ENCODE measurements at regions not wholly inside any gene's neighbourhood (a gene's known extent, or its start where the extent isn't known, plus 50 kb on each side); places are given as distances from the start of the nearest gene placed in this dataset.
"Not testable (repeated sequence)": the region's sequence is repeated elsewhere in the genome, so short reads cannot be mapped to it uniquely, and the experiment has no call there.

GRCh38 chr14:39562175-39562574, 129.9 kb upstream of the FBXO33 start:
- WGBS (ENCODE audit: insufficient coverage) = 90% methylated on average over 2 of the region's 2 CpGs

GRCh38 chr14:39558525-39558924, 126.3 kb upstream of the FBXO33 start:
- WGBS (ENCODE audit: insufficient coverage) = no CpG with 5 or more reads among the region's 1 CpG
- Histone ChIP-seq H3K27ac (ENCODE audit: low read depth, low read length) (no peak overlapping the region), H3K36me3 (ENCODE audit: control insufficient read depth, insufficient read depth, low read length) (no peaks in the 10 kb centered on the region), H3K4me1 (ENCODE audit: control insufficient read depth, insufficient read depth, low read length) (no peaks in the 10 kb centered on the region), H3K4me3 (ENCODE audit: low read depth, low read length) (no peak overlapping the region), H3K27me3 (ENCODE audit: control insufficient read depth, insufficient read depth, low read length) (no peaks in the 10 kb centered on the region), H3K9me3 (ENCODE audit: control insufficient read depth, insufficient read depth, low read length) (peaks cover 4% of the 10 kb centered on the region)
- DNase-seq (ENCODE audit: low read depth in 4 of 6, low spot score in 6 of 6) = no peak

More at GRCh38 chr14:39562175-39562574, 129.9 kb upstream of the FBXO33 start:
- Histone ChIP-seq H3K27me3 (ENCODE audit: control insufficient read depth, insufficient read depth, low read length) (no peaks in the 10 kb centered on the region), H3K9me3 (ENCODE audit: control insufficient read depth, insufficient read depth, low read length) (peaks cover 4% of the 10 kb centered on the region), H3K4me3 (ENCODE audit: low read depth, low read length) (no peak overlapping the region), H3K4me1 (ENCODE audit: control insufficient read depth, insufficient read depth, low read length) (no peaks in the 10 kb centered on the region), H3K36me3 (ENCODE audit: control insufficient read depth, insufficient read depth, low read length) (no peaks in the 10 kb centered on the region), H3K27ac (ENCODE audit: low read depth, low read length) (no peak overlapping the region)
- no peak for DNase-seq (ENCODE audit: low read depth in 4 of 6, low spot score in 6 of 6)

GRCh38 chr14:39555749-39556148, 123.5 kb upstream of the FBXO33 start:
- Histone ChIP-seq H3K27me3 (ENCODE audit: control insufficient read depth, insufficient read depth, low read length) (no peaks in the 10 kb centered on the region), H3K36me3 (ENCODE audit: control insufficient read depth, insufficient read depth, low read length) (no peaks in the 10 kb centered on the region)
- DNase-seq (ENCODE audit: low read depth in 4 of 6, low spot score in 6 of 6) = peak in 2 of 6 donors; percentile 20 to 60

GRCh38 chr14:39554576-39554975, 122.3 kb upstream of the FBXO33 start:
- H3K27ac ChIP-seq (ENCODE audit: low read depth, low read length) = no peak overlapping the region
- H3K27me3 ChIP-seq (ENCODE audit: control insufficient read depth, insufficient read depth, low read length) = no peaks in the 10 kb centered on the region
- no peaks in the 10 kb centered on the region for H3K4me1 ChIP-seq (ENCODE audit: control insufficient read depth, insufficient read depth, low read length)
- H3K4me3 ChIP-seq (ENCODE audit: low read depth, low read length) = no peak overlapping the region
- DNase-seq (ENCODE audit: low read depth in 4 of 6, low spot score in 6 of 6) = no peak
- no peaks in the 10 kb centered on the region for H3K36me3 ChIP-seq (ENCODE audit: control insufficient read depth, insufficient read depth, low read length)
- peaks cover 4% of the 10 kb centered on the region for H3K9me3 ChIP-seq (ENCODE audit: control insufficient read depth, insufficient read depth, low read length)
- WGBS (ENCODE audit: insufficient coverage) = 100% methylated on average over 1 of the region's 5 CpGs

More at GRCh38 chr14:39555749-39556148, 123.5 kb upstream of the FBXO33 start:
- H3K4me3 ChIP-seq (ENCODE audit: low read depth, low read length) = no peak overlapping the region
- H3K4me1 ChIP-seq (ENCODE audit: control insufficient read depth, insufficient read depth, low read length) = no peaks in the 10 kb centered on the region
- H3K27ac ChIP-seq (ENCODE audit: low read depth, low read length) = no peak overlapping the region
- WGBS (ENCODE audit: insufficient coverage) = no CpG with 5 or more reads among the region's 4 CpGs
- H3K9me3 ChIP-seq (ENCODE audit: control insufficient read depth, insufficient read depth, low read length) = peaks cover 4% of the 10 kb centered on the region

- no peaks in the 10 kb centered on the region for H3K27me3 ChIP-seq (ENCODE audit: control insufficient read depth, insufficient read depth, low read length)
- H3K9me3 ChIP-seq (ENCODE audit: control insufficient read depth, insufficient read depth, low read length) = no peaks in the 10 kb centered on the region
- H3K36me3 ChIP-seq (ENCODE audit: control insufficient read depth, insufficient read depth, low read length) = no peaks in the 10 kb centered on the region
- no peaks in the 10 kb centered on the region for H3K4me1 ChIP-seq (ENCODE audit: control insufficient read depth, insufficient read depth, low read length)
- no peak overlapping the region for H3K4me3 ChIP-seq (ENCODE audit: low read depth, low read length)
- 79% methylated on average over 3 of the region's 4 CpGs for WGBS (ENCODE audit: insufficient coverage)
- DNase-seq (ENCODE audit: low read depth in 4 of 6, low spot score in 6 of 6) = peak in 1 of 6 donors; percentile 8
- no peak overlapping the region for H3K27ac ChIP-seq (ENCODE audit: low read depth, low read length)
Observed at GRCh38 chr14:39548358-39548757, 116.1 kb upstream of the FBXO33 start.

- Histone ChIP-seq H3K36me3 (ENCODE audit: control insufficient read depth, insufficient read depth, low read length) (no peaks in the 10 kb centered on the region), H3K4me1 (ENCODE audit: control insufficient read depth, insufficient read depth, low read length) (no peaks in the 10 kb centered on the region), H3K4me3 (ENCODE audit: low read depth, low read length) (no peak overlapping the region), H3K27me3 (ENCODE audit: control insufficient read depth, insufficient read depth, low read length) (no peaks in the 10 kb centered on the region), H3K27ac (ENCODE audit: low read depth, low read length) (no peak overlapping the region), H3K9me3 (ENCODE audit: control insufficient read depth, insufficient read depth, low read length) (no peaks in the 10 kb centered on the region)
- WGBS (ENCODE audit: insufficient coverage) = 72% methylated on average over 2 of the region's 3 CpGs
- DNase-seq (ENCODE audit: low read depth in 4 of 6, low spot score in 6 of 6) = no peak
Observed at GRCh38 chr14:39547845-39548244, 115.6 kb upstream of the FBXO33 start.

GRCh38 chr14:39505812-39506211, 73.6 kb upstream of the FBXO33 start:
- Histone ChIP-seq H3K36me3 (ENCODE audit: control insufficient read depth, insufficient read depth, low read length) (no peaks in the 10 kb centered on the region), H3K27me3 (ENCODE audit: control insufficient read depth, insufficient read depth, low read length) (no peaks in the 10 kb centered on the region), H3K9me3 (ENCODE audit: control insufficient read depth, insufficient read depth, low read length) (no peaks in the 10 kb centered on the region), H3K4me1 (ENCODE audit: control insufficient read depth, insufficient read depth, low read length) (no peaks in the 10 kb centered on the region), H3K27ac (ENCODE audit: low read depth, low read length) (no peak overlapping the region), H3K4me3 (ENCODE audit: low read depth, low read length) (no peak overlapping the region)
- no peak for DNase-seq (ENCODE audit: low read depth in 4 of 6, low spot score in 6 of 6)
- 60% methylated on average over 1 of the region's 1 CpG for WGBS (ENCODE audit: insufficient coverage)

- Histone ChIP-seq H3K4me3 (ENCODE audit: low read depth, low read length) (no peak overlapping the region), H3K9me3 (ENCODE audit: control insufficient read depth, insufficient read depth, low read length) (no peaks in the 10 kb centered on the region), H3K27me3 (ENCODE audit: control insufficient read depth, insufficient read depth, low read length) (no peaks in the 10 kb centered on the region), H3K36me3 (ENCODE audit: control insufficient read depth, insufficient read depth, low read length) (no peaks in the 10 kb centered on the region), H3K27ac (ENCODE audit: low read depth, low read length) (no peak overlapping the region), H3K4me1 (ENCODE audit: control insufficient read depth, insufficient read depth, low read length) (no peaks in the 10 kb centered on the region)
- DNase-seq (ENCODE audit: low read depth in 4 of 6, low spot score in 6 of 6) = no peak
- WGBS (ENCODE audit: insufficient coverage) = no CpG with 5 or more reads among the region's 1 CpG
Observed at GRCh38 chr14:39500253-39500652, 68.0 kb upstream of the FBXO33 start.

- Histone ChIP-seq H3K27ac (ENCODE audit: low read depth, low read length) (no peak overlapping the region), H3K4me3 (ENCODE audit: low read depth, low read length) (no peak overlapping the region), H3K27me3 (ENCODE audit: control insufficient read depth, insufficient read depth, low read length) (no peaks in the 10 kb centered on the region), H3K4me1 (ENCODE audit: control insufficient read depth, insufficient read depth, low read length) (no peaks in the 10 kb centered on the region), H3K9me3 (ENCODE audit: control insufficient read depth, insufficient read depth, low read length) (no peaks in the 10 kb centered on the region), H3K36me3 (ENCODE audit: control insufficient read depth, insufficient read depth, low read length) (no peaks in the 10 kb centered on the region)
- no peak for DNase-seq (ENCODE audit: low read depth in 4 of 6, low spot score in 6 of 6)
Observed at GRCh38 chr14:39499514-39499913, 67.3 kb upstream of the FBXO33 start.

- not testable (repeated sequence) for H3K9me3 ChIP-seq (ENCODE audit: control insufficient read depth, insufficient read depth, low read length); H3K27ac ChIP-seq (ENCODE audit: low read depth, low read length); DNase-seq (ENCODE audit: low read depth in 4 of 6, low spot score in 6 of 6); H3K27me3 ChIP-seq (ENCODE audit: control insufficient read depth, insufficient read depth, low read length); H3K4me1 ChIP-seq (ENCODE audit: control insufficient read depth, insufficient read depth, low read length); H3K36me3 ChIP-seq (ENCODE audit: control insufficient read depth, insufficient read depth, low read length); H3K4me3 ChIP-seq (ENCODE audit: low read depth, low read length)
- 100% methylated on average over 1 of the region's 3 CpGs for WGBS (ENCODE audit: insufficient coverage)
Observed at GRCh38 chr14:39497677-39498076, 65.4 kb upstream of the FBXO33 start.
